ENCODE measurements at regions not wholly inside any gene's neighbourhood (a gene's known extent, or its start where the extent isn't known, plus 50 kb on each side); places are given as distances from the start of the nearest gene placed in this dataset.

GRCh38 chr16:59988591-59988990 lies 1254.5 kb upstream of the GOT2 start:
- no peak overlapping the region for H3K4me3 ChIP-seq
- intact Hi-C loops (cut with DNase I; ENCODE audit: low total_unique reads), result no loop called here
- no peak for TF ChIP-seq CTCF (IDR thresholded peaks at IDR 0.05 in 8 of 11, conservative IDR thresholded peaks at IDR 0.05 in 3 of 11)
- no peak for TF ChIP-seq POLR2AphosphoS5 (IDR thresholded peaks at IDR 0.05)
- TF ChIP-seq POLR2A (IDR thresholded peaks at IDR 0.05), result no peak

GRCh38 chr16:59975953-59976352 lies 1241.8 kb upstream of the GOT2 start:
- TF ChIP-seq CTCF (IDR thresholded peaks at IDR 0.05 in 8 of 11, conservative IDR thresholded peaks at IDR 0.05 in 3 of 11), result no peak
- TF ChIP-seq POLR2AphosphoS5 (IDR thresholded peaks at IDR 0.05), result no peak
- TF ChIP-seq POLR2A (IDR thresholded peaks at IDR 0.05), result no peak
- Histone ChIP-seq H3K9me3 (peaks cover 0 to 9% (median 0%) of the 10 kb centered on the region in 8 donors), H3K4me1 (no peaks in the 10 kb centered on the region), H3K27me3 (replicated peaks in 1 of 7) (no peaks in the 10 kb centered on the region), H3K4me3 (no peak overlapping the region), H3K27ac (no peak overlapping the region), H3K36me3 (no peaks in the 10 kb centered on the region)
- intact Hi-C loops (cut with DNase I; ENCODE audit: low total_unique reads), result no loop called here
- WGBS, 5 donors, result 65 to 77% (median 73%) methylated on average over 3 of the region's 3 CpGs
- DNase-seq, result no peak

More at GRCh38 chr16:59988591-59988990, 1254.5 kb upstream of the GOT2 start:
- H3K4me1 ChIP-seq, result no peaks in the 10 kb centered on the region
- no peaks in the 10 kb centered on the region for H3K36me3 ChIP-seq
- H3K27ac ChIP-seq, result no peak overlapping the region
- no peak for DNase-seq
- H3K27me3 ChIP-seq (replicated peaks in 1 of 7), result no peaks in the 10 kb centered on the region
- WGBS, 5 donors, result 69 to 88% (median 74%) methylated on average over 1 of the region's 1 CpG
- peaks cover 5 to 73% (median 59%) of the 10 kb centered on the region in 8 donors for H3K9me3 ChIP-seq

- intact Hi-C loops (cut with DNase I; ENCODE audit: low total_unique reads), result no loop called here
- DNase-seq, result no peak
- Histone ChIP-seq H3K36me3 (no peaks in the 10 kb centered on the region), H3K4me1 (no peaks in the 10 kb centered on the region), H3K9me3 (peaks cover 0 to 12% (median 0%) of the 10 kb centered on the region in 8 donors), H3K27me3 (replicated peaks in 1 of 7) (no peaks in the 10 kb centered on the region), H3K4me3 (no peak overlapping the region), H3K27ac (no peak overlapping the region)
- 83 to 95% (median 92%) methylated on average over 3 of the region's 3 CpGs for WGBS, 5 donors
- TF ChIP-seq CTCF (IDR thresholded peaks at IDR 0.05 in 8 of 11, conservative IDR thresholded peaks at IDR 0.05 in 3 of 11), result no peak
- TF ChIP-seq POLR2A (IDR thresholded peaks at IDR 0.05), result no peak
- TF ChIP-seq POLR2AphosphoS5 (IDR thresholded peaks at IDR 0.05), result no peak
Observed at GRCh38 chr16:59973966-59974365, 1239.8 kb upstream of the GOT2 start.

GRCh38 chr16:59971264-59971663 lies 1237.1 kb upstream of the GOT2 start:
- no peaks in the 10 kb centered on the region for H3K36me3 ChIP-seq
- intact Hi-C loops (cut with DNase I; ENCODE audit: low total_unique reads), result no loop called here
- H3K4me1 ChIP-seq, result no peaks in the 10 kb centered on the region
- H3K27ac ChIP-seq, result no peak overlapping the region
- H3K4me3 ChIP-seq, result no peak overlapping the region
- DNase-seq, result no peak
- H3K9me3 ChIP-seq, result peaks cover 0 to 21% (median 3%) of the 10 kb centered on the region in 8 donors
- 52 to 72% (median 67%) methylated on average over 3 of the region's 3 CpGs for WGBS, 5 donors
- no peaks in the 10 kb centered on the region for H3K27me3 ChIP-seq (replicated peaks in 1 of 7)
- TF ChIP-seq POLR2A (IDR thresholded peaks at IDR 0.05) (no peak), CTCF (IDR thresholded peaks at IDR 0.05 in 8 of 11, conservative IDR thresholded peaks at IDR 0.05 in 3 of 11) (no peak), POLR2AphosphoS5 (IDR thresholded peaks at IDR 0.05) (no peak)
